ENCODE measurements at regions not wholly inside any gene's neighbourhood (a gene's known extent, or its start where the extent isn't known, plus 50 kb on each side); places are given as distances from the start of the nearest gene placed in this dataset.

- intact Hi-C loops (cut with DNase I, micrococcal nuclease): no loop called here
- Mint-ChIP-seq H3K4me1 (no peaks in the 10 kb centered on the region), H3K9me3 (ENCODE audit: low read depth) (no peaks in the 10 kb centered on the region), H3K27ac (no peak overlapping the region), H3K4me3 (no peak overlapping the region), H3K27me3 (peaks cover 5% of the 10 kb centered on the region), H3K36me3 (ENCODE audit: low read depth) (no peaks in the 10 kb centered on the region)
- POLR2A ChIA-PET: no interaction called here
- CTCF ChIA-PET: no interaction called here
- no peak for DNase-seq
- ATAC-seq: no peak
Observed at GRCh38 chr10:128747582-128748346, 621.5 kb upstream of the MKI67 start.

GRCh38 chr10:128751284-128751683 is 625.1 kb upstream of the MKI67 start:
- Mint-ChIP-seq H3K4me3 (no peak overlapping the region), H3K36me3 (ENCODE audit: low read depth) (no peaks in the 10 kb centered on the region), H3K27ac (no peak overlapping the region), H3K27me3 (peaks cover 6% of the 10 kb centered on the region), H3K4me1 (no peaks in the 10 kb centered on the region), H3K9me3 (ENCODE audit: low read depth) (no peaks in the 10 kb centered on the region)
- intact Hi-C loops (cut with DNase I, micrococcal nuclease): no loop called here
- ChIA-PET POLR2A (no interaction called here), CTCF (interaction anchor here (1.1 kb wide), 1 partner anchor 9 kb away, joined by 4 read pairs; no protein-coding TSS in a partner anchor)
- DNase-seq (no peak), ATAC-seq (no peak)

GRCh38 chr10:128751851-128752250 is 625.6 kb upstream of the MKI67 start:
- H3K4me3 Mint-ChIP-seq: no peak overlapping the region
- POLR2A ChIA-PET: no interaction called here
- ATAC-seq (no peak), DNase-seq (no peak)
- H3K27me3 Mint-ChIP-seq: peaks cover 4% of the 10 kb centered on the region
- CTCF ChIA-PET: interaction anchor here (1.1 kb wide), 1 partner anchor 10 kb away, joined by 4 read pairs; no protein-coding TSS in a partner anchor
- intact Hi-C loops (cut with DNase I, micrococcal nuclease): no loop called here
- H3K27ac Mint-ChIP-seq: no peak overlapping the region
- H3K4me1 Mint-ChIP-seq: no peaks in the 10 kb centered on the region
- no peaks in the 10 kb centered on the region for H3K36me3 Mint-ChIP-seq (ENCODE audit: low read depth)
- H3K9me3 Mint-ChIP-seq (ENCODE audit: low read depth): no peaks in the 10 kb centered on the region

GRCh38 chr10:128759174-128759573 is 633.0 kb upstream of the MKI67 start:
- POLR2A ChIA-PET: interaction anchor here (0.7 kb wide), 1 partner anchor 1121 kb away, joined by 3 read pairs; no protein-coding TSS in a partner anchor
- Mint-ChIP-seq H3K27me3 (peaks cover 2% of the 10 kb centered on the region), H3K36me3 (ENCODE audit: low read depth) (no peaks in the 10 kb centered on the region), H3K4me1 (no peaks in the 10 kb centered on the region), H3K27ac (no peak overlapping the region), H3K4me3 (no peak overlapping the region), H3K9me3 (ENCODE audit: low read depth) (no peaks in the 10 kb centered on the region)
- DNase-seq: no peak
- CTCF ChIA-PET: no interaction called here
- intact Hi-C loops (cut with DNase I, micrococcal nuclease): no loop called here
- no peak for ATAC-seq

- Mint-ChIP-seq H3K9me3 (ENCODE audit: low read depth) (no peaks in the 10 kb centered on the region), H3K27ac (no peak overlapping the region), H3K4me3 (no peak overlapping the region), H3K4me1 (no peaks in the 10 kb centered on the region), H3K36me3 (ENCODE audit: low read depth) (no peaks in the 10 kb centered on the region), H3K27me3 (no peaks in the 10 kb centered on the region)
- POLR2A ChIA-PET: no interaction called here
- ATAC-seq (no peak), DNase-seq (no peak)
- intact Hi-C loops (cut with DNase I, micrococcal nuclease): no loop called here
- CTCF ChIA-PET: no interaction called here
Observed at GRCh38 chr10:128763588-128763987, 637.4 kb upstream of the MKI67 start.

- Mint-ChIP-seq H3K27ac (no peak overlapping the region), H3K27me3 (no peaks in the 10 kb centered on the region), H3K36me3 (ENCODE audit: low read depth) (no peaks in the 10 kb centered on the region), H3K9me3 (ENCODE audit: low read depth) (no peaks in the 10 kb centered on the region), H3K4me1 (no peaks in the 10 kb centered on the region), H3K4me3 (no peak overlapping the region)
- no peak for ATAC-seq
- no peak for DNase-seq
- ChIA-PET POLR2A (no interaction called here), CTCF (no interaction called here)
- intact Hi-C loops (cut with DNase I, micrococcal nuclease): no loop called here
Observed at GRCh38 chr10:128764190-128764589, 638.0 kb upstream of the MKI67 start.

GRCh38 chr10:128766915-128767314 is 640.7 kb upstream of the MKI67 start:
- ATAC-seq (no peak), DNase-seq (no peak)
- Mint-ChIP-seq H3K36me3 (ENCODE audit: low read depth) (no peaks in the 10 kb centered on the region), H3K4me3 (no peak overlapping the region), H3K9me3 (ENCODE audit: low read depth) (no peaks in the 10 kb centered on the region), H3K27me3 (no peaks in the 10 kb centered on the region), H3K4me1 (no peaks in the 10 kb centered on the region), H3K27ac (no peak overlapping the region)
- intact Hi-C loops (cut with DNase I, micrococcal nuclease): no loop called here
- CTCF ChIA-PET: no interaction called here
- POLR2A ChIA-PET: no interaction called here

GRCh38 chr10:128774979-128775378 is 648.8 kb upstream of the MKI67 start:
- DNase-seq (no peak), ATAC-seq (no peak)
- peaks cover 2% of the 10 kb centered on the region for H3K9me3 Mint-ChIP-seq (ENCODE audit: low read depth)
- H3K4me1 Mint-ChIP-seq: no peaks in the 10 kb centered on the region
- intact Hi-C loops (cut with DNase I, micrococcal nuclease): no loop called here
- ChIA-PET POLR2A (no interaction called here), CTCF (interaction anchor here (0.6 to 0.7 kb wide), 2 partner anchors 10 to 1087 kb away, joined by 3 read pairs; no protein-coding TSS in a partner anchor)
- H3K36me3 Mint-ChIP-seq (ENCODE audit: low read depth): no peaks in the 10 kb centered on the region
- peaks cover 6% of the 10 kb centered on the region for H3K27me3 Mint-ChIP-seq
- H3K4me3 Mint-ChIP-seq: no peak overlapping the region
- H3K27ac Mint-ChIP-seq: no peak overlapping the region

GRCh38 chr10:128775743-128776142 is 649.5 kb upstream of the MKI67 start:
- Mint-ChIP-seq H3K27ac (no peak overlapping the region), H3K9me3 (ENCODE audit: low read depth) (peaks cover 2% of the 10 kb centered on the region), H3K27me3 (peaks cover 6% of the 10 kb centered on the region), H3K36me3 (ENCODE audit: low read depth) (no peaks in the 10 kb centered on the region), H3K4me1 (no peaks in the 10 kb centered on the region), H3K4me3 (no peak overlapping the region)
- CTCF ChIA-PET: no interaction called here
- POLR2A ChIA-PET: no interaction called here
- intact Hi-C loops (cut with DNase I, micrococcal nuclease): no loop called here
- ATAC-seq (no peak), DNase-seq (no peak)

GRCh38 chr10:128776673-128777252 is 650.5 kb upstream of the MKI67 start:
- Mint-ChIP-seq H3K9me3 (ENCODE audit: low read depth) (peaks cover 2% of the 10 kb centered on the region), H3K27me3 (peaks cover 6% of the 10 kb centered on the region)

GRCh38 chr10:128777342-128777741 is 651.1 kb upstream of the MKI67 start:
- H3K27ac Mint-ChIP-seq: no peak overlapping the region
- H3K4me1 Mint-ChIP-seq: no peaks in the 10 kb centered on the region
- DNase-seq (no peak), ATAC-seq (no peak)
- ChIA-PET CTCF (interaction anchor here (1.0 kb wide), 1 partner anchor 8 kb away, joined by 3 read pairs; no protein-coding TSS in a partner anchor), POLR2A (no interaction called here)
- peaks cover 2% of the 10 kb centered on the region for H3K9me3 Mint-ChIP-seq (ENCODE audit: low read depth)
- H3K36me3 Mint-ChIP-seq (ENCODE audit: low read depth): no peaks in the 10 kb centered on the region
- intact Hi-C loops (cut with DNase I, micrococcal nuclease): no loop called here
- H3K27me3 Mint-ChIP-seq: peaks cover 6% of the 10 kb centered on the region
- no peak overlapping the region for H3K4me3 Mint-ChIP-seq

More at GRCh38 chr10:128776673-128777252, 650.5 kb upstream of the MKI67 start:
- no peak overlapping the region for H3K27ac Mint-ChIP-seq
- no peak overlapping the region for H3K4me3 Mint-ChIP-seq
- intact Hi-C loops (cut with DNase I, micrococcal nuclease): no loop called here
- DNase-seq (no peak), ATAC-seq (no peak)
- ChIA-PET POLR2A (no interaction called here), CTCF (no interaction called here)
- no peaks in the 10 kb centered on the region for H3K4me1 Mint-ChIP-seq
- no peaks in the 10 kb centered on the region for H3K36me3 Mint-ChIP-seq (ENCODE audit: low read depth)

GRCh38 chr10:128779416-128779815 is 653.2 kb upstream of the MKI67 start:
- ChIA-PET CTCF (no interaction called here), POLR2A (no interaction called here)
- ATAC-seq: no peak
- Mint-ChIP-seq H3K36me3 (ENCODE audit: low read depth) (no peaks in the 10 kb centered on the region), H3K9me3 (ENCODE audit: low read depth) (no peaks in the 10 kb centered on the region), H3K27me3 (peaks cover 6% of the 10 kb centered on the region), H3K4me3 (no peak overlapping the region), H3K27ac (no peak overlapping the region), H3K4me1 (no peaks in the 10 kb centered on the region)
- DNase-seq: no peak
- intact Hi-C loops (cut with DNase I, micrococcal nuclease): no loop called here

All from activated CD4-positive, alpha-beta T cell treated with anti-CD3 and anti-CD28 coated beads for 36 hours (primary cell).